H54 (cell line): ENCODE measurements at regions not wholly inside any gene's neighbourhood (a gene's known extent, or its start where the extent isn't known, plus 50 kb on each side); places are given as distances from the start of the nearest gene placed in this dataset.

ENCODE experiments used
- DNase-seq: peaks from one replicate; pipeline ENCODE4 v3.0.0; 2011; ENCODE audit warnings: low spot score, mixed read lengths; ENCODE audit not compliant: insufficient read length
- FAIRE-seq: peaks from 3 replicates; lab custom pipeline; 2011; peaks lifted over from hg19 to GRCh38; lab: Jason Lieb, UNC
- POLR2A ChIP-seq: IDR thresholded peaks from 2 replicates; pipeline ENCODE4 v1.6.1; 2011; ENCODE audit warnings: low read depth, mild to moderate bottlenecking, low read length

DNA sequence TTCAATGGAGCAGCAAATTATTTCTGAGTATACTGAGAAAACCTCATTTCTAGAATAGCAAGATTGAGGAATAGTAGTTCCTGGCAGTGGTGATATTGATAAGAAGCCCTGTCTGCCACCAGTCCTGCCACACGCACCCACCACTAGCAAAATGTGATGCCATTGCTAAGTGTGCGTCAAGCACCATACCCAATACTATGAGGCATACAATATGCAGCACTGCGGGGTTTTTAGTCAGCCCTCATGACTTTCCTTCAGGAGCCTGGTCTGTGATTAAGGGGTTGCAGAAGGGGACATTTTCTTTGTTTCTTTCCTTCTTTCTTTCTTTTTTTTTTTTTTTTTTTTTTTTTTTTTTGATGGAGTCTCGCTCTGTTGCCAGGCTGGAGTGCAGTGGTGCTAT, 128.7 kb upstream of the USP38 start:
- no peak for FAIRE-seq
- DNase-seq: no peak
- TF ChIP-seq POLR2A: no peak

DNA sequence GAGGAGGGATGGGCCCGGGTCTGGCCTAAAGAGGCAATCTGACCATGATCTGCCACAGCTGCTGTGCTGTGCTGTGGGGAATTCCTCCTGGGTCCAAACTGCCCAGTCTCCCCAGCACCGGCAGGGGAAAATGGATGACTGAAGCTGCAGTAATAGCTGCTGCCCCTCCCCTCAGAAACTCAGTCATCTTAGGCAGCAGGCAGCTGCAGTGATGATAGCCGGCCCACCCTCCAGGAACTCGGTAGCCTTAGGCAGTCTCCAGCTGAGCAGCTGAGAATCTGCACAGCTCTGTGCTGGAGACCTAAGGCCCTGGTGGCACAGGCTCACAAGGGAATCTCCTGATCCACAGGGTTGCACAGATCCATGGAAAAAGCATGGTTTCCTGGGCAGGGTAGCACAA, 113.4 kb upstream of the USP38 start:
- DNase-seq: no peak
- TF ChIP-seq POLR2A: no peak
- no peak for FAIRE-seq

DNA sequence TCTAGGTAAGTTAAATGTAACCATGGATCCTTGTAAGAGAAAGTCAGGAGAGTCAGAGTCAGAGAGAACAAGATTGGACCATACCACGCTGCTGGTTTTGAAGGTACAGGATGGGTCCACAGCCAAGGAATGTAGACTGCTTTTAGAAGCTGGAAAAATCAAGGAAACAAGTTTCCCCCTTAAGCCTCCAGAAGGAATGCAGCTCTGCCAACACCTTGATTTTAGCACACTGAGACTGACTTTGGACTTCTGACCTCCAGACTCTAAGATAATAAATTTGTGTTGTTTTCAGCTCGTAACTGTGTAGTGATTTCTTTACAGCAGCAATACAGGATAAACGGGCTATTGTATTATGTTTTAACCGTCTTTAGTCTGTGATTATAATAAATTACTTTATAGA, 108.0 kb upstream of the USP38 start:
- no peak for TF ChIP-seq POLR2A
- no peak for FAIRE-seq
- DNase-seq: no peak

DNA sequence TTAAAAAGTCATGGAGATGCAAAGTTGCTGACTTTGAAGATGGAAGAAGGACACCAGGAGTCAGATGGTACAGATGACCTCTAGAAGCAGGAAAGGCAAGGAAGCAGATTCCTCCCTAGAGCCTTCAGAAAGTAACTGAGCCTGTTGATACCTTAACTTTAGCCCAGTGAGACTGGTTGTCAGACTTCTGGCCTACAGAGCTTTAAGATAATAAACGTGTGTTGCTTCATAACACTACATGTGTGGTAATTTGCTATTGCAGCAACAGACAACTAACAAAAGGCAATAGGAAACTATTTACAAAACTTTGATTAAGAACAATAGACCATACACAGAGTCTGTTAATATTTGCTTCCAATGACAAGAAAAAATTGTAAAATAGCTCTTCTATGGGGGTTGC, 102.0 kb upstream of the USP38 start:
- DNase-seq (no peak), FAIRE-seq (no peak)
- no peak for TF ChIP-seq POLR2A

DNA sequence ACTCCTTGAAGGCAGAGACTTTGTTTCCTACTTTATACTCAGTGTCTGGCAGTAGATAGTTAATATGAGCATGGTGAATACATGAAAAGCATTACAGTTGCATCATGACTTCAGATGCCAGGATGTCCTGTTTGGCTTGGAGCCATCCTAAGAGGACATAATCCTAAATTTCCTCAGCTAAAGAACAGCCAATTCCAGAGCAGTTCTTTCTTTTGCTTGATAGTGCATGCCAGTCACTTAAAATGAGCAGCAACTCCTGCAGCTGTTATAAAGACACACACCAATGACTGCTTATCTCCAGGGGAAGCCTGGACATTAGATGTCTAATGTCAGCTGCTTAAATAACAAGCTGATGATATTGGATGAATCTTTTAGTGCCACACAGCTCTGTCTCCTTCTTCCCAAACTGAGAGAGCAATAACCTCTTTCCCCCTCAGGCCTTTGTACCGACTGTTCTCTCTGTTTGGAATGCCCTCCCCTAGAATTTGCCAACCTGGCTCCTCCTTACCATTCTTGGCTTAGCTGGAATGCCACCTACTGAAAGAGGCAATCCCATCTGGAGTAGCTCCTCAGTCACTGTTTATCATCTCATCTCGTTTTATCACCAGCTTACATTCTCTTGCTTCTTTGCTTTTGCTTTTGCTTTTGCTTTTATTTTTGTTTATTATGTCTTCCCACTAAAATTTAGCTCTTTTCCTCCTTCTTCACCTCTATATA, 100.8 kb upstream of the USP38 start:
- TF ChIP-seq POLR2A: no peak
- FAIRE-seq: no peak
- DNase-seq: no peak

DNA sequence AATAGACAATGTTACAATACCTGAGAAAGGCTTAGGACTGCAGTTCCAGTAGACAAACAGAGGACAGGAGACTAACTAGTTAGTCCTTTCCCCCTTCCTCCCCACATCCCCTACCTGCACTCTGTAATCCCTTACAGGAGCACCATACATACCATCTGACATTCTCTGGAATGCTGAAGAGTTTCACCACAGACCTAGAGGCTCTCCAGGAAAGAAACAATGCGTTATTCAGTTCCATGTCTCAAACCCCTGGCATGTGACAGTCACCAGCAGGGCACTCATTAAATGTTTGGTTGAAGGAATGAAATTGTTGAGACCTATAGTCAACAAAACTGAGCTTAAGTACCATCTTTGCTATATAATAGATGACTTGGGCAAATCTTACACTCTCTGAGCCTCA, 100.2 kb upstream of the USP38 start:
- TF ChIP-seq POLR2A: no peak
- DNase-seq: no peak
- FAIRE-seq: no peak

DNA sequence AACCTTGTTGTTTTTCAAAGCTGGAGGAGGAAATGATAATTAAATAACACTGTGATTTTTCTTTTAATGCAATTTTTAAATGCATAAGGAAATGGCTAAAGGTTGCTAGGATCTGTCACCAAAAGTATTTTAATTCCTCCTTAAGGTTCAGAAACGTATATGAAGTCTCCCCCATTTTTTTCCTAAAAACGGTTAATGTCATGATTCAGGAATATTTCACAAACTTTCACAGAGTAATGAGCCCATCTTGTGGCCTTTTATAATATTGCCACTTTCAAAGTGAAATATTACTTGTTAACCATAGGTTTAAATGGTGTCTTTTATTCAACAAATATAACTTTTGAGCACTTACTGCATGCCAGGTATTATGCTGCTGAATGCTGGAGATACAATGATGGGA, 99.5 kb upstream of the USP38 start:
- no peak for TF ChIP-seq POLR2A
- FAIRE-seq (no peak), DNase-seq (no peak)

DNA sequence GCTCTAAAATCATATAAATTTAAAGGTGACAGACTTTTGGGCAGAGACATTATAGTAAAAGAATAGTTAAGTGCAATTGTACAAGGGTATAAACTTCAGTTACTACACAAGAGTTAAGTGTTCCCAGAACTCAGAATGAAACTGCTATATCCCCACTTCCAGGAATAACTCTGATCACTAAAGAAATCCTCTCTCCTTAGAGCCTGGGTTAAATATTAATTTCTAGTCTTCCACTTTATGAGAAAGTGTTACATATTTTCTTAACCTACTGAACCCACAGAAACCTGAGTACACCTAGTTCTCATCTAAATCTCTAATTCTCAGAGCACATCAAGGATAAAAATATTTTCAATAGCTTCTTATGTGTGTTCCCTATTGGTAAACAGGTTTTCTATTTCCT, 99.1 kb upstream of the USP38 start:
- FAIRE-seq (no peak), DNase-seq (no peak)
- no peak for TF ChIP-seq POLR2A

DNA sequence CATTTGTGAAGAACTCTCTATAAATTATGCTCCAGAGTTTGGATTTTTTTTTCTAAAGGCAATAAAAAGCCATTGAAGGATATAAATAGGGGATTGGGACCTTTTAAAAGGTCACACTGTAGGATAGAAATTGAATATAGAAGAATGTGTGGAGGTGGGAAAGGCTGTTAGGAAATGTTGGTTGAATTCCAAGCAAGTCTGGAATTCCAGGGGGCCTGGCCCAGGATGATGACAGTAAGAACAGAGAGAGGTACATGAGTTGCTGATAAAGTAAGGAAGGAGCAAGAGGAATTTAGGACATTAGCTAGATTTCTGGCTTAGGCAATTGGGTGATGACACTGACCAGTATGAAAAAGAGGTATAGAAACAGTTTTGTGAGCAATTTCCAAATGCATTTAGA, 95.4 kb upstream of the USP38 start:
- DNase-seq (no peak), FAIRE-seq (no peak)
- TF ChIP-seq POLR2A: no peak

DNA sequence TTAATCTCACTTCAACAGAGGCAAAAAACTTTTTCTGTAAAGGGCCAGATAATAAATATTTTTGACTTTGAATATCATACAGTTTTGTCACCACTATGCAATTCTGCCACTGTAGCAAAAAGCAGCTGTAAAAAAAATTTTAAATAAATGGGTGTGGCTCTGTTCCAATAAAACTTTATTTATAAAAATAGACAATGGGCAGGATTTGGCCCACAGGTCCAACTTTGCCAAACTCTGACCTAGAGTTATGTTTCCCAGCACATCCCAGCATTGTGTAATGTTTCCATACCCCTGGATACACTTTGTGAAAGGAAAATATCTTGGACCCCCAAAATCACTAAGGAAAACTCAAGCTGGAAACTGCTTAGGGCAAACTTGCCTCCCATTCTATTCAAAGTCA, 94.9 kb upstream of the USP38 start:
- FAIRE-seq (no peak), DNase-seq (no peak)

DNA sequence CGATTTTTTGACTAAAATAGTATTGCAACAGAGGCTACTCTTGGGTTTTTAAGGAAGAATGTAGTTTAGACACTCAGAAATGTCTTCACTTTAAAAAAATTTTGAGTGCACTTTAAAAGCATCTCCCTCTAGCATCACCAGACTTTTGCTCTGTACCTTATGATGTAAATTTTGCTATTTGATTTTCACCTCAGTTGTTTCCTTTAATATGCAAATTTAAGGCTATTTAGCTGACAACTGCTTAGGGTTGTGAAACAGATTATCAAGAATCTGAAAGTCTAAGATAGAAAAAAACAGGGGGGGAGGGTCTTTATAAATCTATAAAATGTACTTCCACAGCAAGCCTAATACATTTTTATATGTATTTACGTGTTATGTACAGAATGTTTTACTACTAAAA, 92.9 kb upstream of the USP38 start:
- DNase-seq: no peak
- TF ChIP-seq POLR2A: no peak
- FAIRE-seq: no peak

More for the DNA sequence above, 94.9 kb upstream of the USP38 start:
- no peak for TF ChIP-seq POLR2A

DNA sequence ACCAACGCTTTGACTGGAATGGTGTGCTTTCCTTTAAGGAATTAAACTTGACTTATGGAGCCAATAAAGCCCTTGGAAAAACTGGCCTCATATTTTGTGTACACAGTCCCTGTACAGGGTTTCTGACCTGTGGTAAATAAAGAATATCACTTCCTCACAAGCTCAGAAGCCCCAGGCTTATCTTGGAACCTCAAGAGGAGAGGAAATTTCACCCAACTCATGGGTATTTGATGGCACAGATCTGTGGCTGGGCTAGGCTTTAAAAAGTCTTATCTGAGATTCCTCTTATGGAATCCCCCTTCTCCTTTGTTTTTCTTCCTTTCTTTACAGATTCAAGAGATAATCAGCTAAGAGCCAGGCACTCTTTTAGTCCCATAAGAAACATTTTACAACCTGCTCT, 89.3 kb upstream of the USP38 start:
- no peak for FAIRE-seq
- no peak for TF ChIP-seq POLR2A
- DNase-seq: no peak

DNA sequence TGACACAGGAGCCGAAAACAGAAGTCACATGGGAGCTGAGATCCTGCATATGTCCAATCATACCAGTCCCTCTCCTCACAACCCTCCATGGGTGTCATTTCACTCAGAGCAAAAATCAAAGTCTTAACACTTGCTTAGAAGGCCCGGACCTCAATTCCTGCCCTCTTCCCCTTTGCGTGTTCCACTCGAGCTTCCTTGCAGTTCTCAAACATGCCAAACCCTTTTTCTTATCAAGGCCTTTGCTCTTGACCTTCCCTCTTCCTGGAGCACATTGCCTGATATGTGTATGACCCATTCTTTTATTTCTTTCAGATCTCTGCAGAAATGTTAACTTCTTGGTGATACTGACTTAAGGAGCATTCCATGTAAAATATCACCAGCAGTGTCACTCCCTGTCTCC, 87.0 kb upstream of the USP38 start:
- DNase-seq: no peak
- TF ChIP-seq POLR2A: no peak
- FAIRE-seq: no peak

DNA sequence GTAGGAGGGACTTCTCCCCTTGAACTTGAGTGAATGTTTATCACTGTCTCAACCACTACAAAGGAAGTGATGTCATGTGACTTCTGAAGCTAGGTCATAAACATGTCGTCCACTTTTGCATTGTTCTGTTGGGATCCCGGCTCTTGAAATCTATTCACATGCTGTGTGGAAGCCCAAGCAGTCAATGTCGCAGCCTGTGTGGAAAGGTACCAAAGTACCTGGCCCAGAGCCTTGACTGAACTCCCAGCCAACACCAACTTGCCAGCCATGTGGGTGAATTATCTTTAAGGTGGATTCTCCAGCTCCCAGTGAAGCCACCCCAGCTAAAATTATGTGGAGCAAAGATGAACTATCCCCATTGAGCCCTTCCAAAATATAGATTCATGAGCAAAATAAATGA, 85.0 kb upstream of the USP38 start:
- no peak for FAIRE-seq
- TF ChIP-seq POLR2A: no peak

DNA sequence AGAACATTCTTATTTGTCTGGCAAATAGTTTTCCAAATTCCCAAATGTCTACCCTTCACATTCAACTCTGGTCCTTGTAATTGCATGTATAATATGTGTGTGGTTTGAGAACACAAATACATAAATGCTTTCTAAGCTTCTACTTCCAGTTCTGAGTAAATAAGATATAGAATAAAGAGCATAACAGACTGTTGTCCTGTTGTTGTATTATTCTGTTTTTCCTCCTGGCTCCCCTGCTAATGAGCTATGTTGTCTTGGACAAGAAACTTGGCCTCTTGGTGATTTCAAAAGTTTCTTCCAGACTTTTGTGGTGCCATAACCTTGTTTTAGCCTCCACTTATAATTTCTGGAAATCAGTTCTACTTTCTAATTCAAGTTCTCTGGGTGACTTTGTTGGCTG, 75.3 kb upstream of the USP38 start:
- TF ChIP-seq POLR2A: no peak
- DNase-seq (no peak), FAIRE-seq (no peak)

More for the DNA sequence above, 85.0 kb upstream of the USP38 start:
- DNase-seq: no peak

DNA sequence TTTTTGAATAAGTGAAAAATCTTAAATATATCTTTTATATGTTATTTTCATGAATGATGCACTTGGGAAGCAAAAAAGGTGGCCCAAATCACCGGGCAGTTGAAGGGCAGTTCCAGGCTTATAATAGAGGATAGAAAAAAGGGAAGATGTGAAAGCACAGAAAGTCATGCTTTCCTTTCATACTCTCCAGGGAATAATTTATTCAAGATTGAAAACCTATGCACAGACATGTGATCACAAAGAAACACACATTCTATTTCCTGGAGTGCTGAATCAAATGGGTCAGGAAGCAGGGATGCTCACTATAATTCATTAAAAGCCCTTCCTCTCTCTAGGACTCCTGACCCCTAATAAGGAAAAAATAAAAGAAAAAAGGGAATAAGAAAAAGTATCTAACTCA, 66.1 kb upstream of the USP38 start:
- TF ChIP-seq POLR2A: no peak
- no peak for DNase-seq
- FAIRE-seq: no peak

DNA sequence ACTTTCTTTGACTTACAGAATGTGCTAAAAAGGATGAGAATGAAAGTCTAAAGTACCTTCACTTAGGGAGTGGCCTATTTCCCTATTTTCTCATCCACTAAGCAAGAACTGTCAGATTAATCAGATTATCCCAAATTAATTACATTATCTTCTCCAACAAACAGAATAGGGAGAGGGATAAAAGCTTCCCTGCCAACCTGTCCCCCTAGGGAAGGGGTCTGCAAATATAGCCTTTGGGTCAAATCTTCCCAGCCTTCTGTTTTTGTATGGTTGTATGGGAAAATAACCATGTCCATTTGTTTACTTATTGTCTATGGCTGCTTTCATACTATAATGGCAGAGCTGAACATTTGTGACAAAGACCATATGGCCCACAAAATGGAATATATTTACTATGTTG, 57.1 kb upstream of the USP38 start:
- no peak for TF ChIP-seq POLR2A
- no peak for FAIRE-seq
- no peak for DNase-seq
